HG02763 (cell line): ENCODE measurements at regions not wholly inside any gene's neighbourhood (a gene's known extent, or its start where the extent isn't known, plus 50 kb on each side); places are given as distances from the start of the nearest gene placed in this dataset.
"Not testable (repeated sequence)": the region's sequence is repeated elsewhere in the genome, so short reads cannot be mapped to it uniquely, and the experiment has no call there.

ENCODE experiments used
- ATAC-seq: cut with Tn5 transposase; IDR thresholded peaks from one replicate; pipeline ENCODE4 v1.9.1; 2021; ENCODE audit warnings: mild to moderate bottlenecking, moderate library complexity; ENCODE audit not compliant: unreplicated experiment

DNA sequence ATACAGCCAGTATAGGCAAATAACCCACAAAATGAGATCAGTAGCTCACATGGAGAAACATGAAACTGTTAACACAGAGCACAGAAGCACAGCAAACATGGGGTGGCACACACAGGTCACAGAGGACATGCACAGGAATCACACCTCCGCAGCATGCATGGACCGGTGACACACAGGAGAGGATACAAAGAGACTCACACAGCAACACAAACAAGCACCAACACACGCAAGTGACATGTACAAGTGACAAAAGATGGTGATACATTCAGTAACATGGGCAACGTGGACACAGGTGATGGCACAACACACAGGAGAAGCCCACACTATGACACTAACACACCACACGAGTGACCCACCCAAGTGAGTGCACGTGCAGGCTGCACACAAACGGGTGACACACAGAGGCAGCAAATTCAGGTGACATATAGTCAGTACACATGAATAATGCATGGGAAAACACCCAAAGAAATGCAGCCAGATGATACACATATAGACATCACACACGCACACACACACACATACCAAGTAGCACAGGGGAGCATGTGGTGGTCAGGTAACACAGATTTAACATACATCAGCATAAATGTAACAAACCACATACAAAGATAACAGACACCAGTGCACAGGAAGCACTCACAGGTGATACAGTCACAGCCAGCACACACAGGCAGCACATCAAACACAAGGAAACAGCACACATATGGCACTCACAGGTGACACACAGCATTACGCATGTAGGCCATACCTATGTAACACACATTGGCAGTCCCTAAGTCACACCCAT lies 216.0 kb upstream of the SFSWAP start:
- no peak for ATAC-seq

GRCh38 chr12:131497966-131498365 lies 212.9 kb upstream of the SFSWAP start:
- no peak for ATAC-seq

DNA sequence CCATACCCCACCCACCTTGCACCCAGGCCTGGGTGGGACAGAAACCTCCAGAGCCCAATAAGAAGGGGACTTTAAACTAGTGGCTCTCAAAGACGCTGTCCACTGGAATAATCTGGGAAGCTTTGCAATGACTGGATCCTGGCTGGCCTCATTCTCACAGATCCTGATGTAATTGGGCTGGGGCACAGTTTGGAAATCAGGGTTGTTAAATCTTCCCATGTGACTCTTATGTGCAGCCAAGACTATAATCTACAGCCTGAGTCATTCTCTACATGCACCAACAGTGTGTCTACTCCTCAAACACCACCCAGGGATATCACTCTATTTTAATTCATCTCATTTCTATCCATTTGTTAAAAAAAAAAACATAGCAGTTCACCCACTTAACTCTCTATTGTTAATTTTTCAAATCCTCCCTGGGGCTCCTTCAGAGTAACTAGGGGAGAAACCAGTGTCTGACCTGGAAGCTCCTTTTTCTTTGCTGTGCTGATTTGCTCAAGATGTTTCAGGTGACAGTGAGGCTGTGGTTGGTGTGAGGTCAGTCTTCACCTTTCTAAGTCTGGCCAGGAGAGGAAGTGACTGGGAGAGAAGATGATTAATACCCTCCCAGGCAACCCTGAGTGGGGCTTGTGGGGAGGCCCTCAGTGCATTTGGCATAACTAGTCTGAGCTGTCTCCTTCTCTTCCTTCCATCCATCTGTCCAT lies 211.6 kb upstream of the SFSWAP start:
- ATAC-seq = no peak

DNA sequence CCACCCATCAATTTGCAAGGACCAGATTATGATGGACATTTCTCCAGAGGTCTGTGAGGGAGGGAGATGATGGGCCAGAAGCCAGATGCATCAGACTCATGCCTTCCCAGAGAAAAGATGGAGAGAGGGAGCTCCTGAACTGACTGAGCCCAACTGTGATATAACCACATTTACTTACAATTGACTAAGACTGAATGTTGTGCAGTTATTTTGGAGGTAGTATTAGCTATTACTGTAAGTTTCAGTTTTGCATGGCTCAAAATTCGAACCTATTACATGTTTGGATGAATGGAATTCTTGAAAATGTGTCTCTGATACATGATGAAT lies 211.1 kb upstream of the SFSWAP start:
- no peak for ATAC-seq

- no peak for ATAC-seq
These were observed 210.3 kb upstream of the SFSWAP start for GRCh38 chr12:131500564-131500963.

DNA sequence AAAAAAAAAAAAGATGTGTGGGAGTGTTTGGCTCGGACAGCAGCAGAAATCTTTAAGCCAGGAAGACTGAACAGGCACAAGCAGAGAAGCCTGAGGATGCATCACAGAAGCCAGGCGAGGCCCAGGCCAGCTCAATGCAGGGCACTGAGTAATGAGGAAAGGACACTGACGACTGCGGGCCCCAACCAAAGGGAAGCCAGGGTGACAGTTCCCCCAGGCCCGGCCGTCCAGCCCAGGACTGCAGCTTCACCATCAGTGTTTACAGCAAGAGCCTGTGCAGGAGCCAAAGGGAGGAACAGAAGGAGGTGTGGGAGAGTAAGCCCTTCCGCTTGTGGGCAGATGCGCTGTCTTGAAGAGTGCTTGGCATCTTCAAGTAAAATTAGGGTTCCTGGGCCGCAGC lies 205.3 kb upstream of the SFSWAP start:
- ATAC-seq = no peak

DNA sequence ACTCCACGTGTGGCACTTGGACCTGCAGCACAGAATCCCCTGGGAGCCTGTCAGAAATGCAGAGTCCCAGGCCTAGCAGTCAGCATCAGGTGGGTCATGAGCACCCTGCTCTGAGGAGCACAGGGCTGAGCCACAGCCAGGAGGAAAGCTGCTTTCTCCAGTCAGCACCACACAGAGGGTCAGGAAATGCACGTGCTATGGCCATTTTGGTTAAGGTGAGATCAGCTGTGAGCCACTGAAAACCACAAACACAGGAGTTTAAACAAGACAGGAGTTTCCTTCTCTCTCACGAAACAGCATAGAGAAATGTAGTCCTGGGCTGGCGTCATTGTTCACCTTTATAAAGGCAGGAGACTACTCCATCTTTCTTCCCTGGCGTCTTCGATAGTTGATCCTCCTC lies 204.5 kb upstream of the SFSWAP start:
- ATAC-seq = no peak

DNA sequence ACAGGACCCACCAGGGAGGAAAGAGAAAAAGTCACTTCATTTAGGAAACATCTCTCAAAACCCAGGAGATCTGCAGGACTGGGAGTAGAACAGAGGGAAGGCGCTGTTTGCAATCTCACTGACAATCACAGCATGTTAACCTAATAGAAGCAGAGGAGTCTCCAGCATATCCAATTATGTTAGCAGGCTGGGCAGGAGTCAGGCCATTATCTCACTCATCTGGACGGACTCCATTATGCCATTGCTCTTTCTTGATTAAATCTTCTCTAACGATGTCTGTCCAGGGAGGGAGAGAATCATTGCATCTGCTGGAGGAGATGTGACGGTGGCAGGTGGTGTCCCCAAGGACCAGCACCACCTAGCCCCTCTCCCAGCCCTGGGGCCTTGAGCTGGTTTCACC lies 203.8 kb upstream of the SFSWAP start:
- ATAC-seq = no peak

GRCh38 chr12:131507881-131508280 lies 203.0 kb upstream of the SFSWAP start:
- ATAC-seq = no peak

DNA sequence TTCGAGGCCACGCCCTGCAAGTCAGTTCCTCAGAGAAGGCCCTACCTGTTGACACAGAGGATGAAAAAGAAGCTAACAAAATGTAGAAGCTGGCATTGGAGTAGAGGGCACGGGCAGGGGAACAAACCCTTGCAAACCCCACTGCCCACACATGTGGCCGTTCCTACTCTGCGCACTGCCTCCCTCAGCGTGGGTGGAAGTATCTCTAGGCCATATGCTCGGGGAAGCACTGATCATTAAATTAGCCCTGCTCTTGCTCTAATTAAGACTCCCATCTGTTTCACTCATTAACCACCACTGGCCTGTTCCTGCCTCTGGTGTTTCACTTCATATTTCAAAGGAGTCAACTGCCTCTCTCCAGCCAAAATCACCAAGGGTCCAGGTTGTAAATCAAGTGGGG lies 201.2 kb upstream of the SFSWAP start:
- no peak for ATAC-seq

DNA sequence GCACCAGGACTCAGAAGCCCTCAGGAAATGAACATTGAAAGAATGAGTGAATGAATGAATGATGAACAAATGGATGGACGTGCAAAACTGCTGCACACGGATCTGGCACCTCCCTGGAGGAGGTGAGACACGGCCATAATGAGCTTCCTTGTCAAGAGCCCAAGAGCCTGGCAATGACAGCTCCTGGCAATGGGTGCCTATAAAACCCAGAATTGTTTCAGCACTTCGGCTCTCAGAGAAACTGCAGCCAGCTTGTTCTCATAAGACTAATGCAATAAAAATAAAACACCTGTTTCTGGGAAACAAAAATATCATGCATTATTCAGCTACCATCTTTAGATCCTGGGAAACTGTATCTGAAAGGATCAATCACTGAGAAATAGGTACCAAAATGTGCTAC lies 200.5 kb upstream of the SFSWAP start:
- no peak for ATAC-seq

GRCh38 chr12:131511391-131511802 lies 199.5 kb upstream of the SFSWAP start:
- peak; percentile 98 for ATAC-seq

DNA sequence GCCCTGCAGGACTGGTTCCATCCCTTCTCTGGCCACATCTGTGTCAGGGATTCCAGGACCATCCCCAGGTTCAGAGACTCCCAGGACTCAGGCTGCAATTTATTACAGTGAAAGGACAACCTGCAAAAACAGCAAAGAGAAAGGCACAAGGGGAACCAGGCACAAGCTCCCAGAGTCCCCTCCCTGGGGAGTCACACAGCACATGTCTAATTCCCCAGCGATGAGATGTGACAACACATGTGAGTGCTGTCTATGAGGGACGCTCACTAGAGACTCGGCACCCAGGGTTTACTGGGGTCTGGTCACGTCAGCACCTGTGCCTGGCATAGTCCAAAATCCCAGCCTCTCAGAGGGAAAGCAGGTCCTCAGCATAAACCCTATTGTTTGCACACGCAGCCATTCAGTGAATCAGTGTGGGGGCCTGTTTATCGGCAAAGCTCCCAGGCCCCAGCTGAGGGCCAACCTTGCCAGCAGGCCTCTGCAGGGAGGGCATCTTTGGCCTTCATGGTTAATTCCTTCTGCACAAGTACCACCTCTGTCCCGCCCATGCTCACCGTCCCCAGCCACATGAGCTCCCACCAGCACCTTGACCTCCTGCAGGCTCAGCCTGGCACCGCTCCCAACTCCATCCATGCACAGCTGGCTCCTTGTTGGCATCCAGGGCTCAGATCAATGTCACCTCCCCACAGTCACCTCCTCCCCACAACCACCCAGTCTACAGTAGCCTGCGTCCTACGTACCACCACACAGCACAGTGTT lies 198.9 kb upstream of the SFSWAP start:
- peak; percentile 13 for ATAC-seq

- ATAC-seq = no peak
These were observed 197.3 kb upstream of the SFSWAP start for GRCh38 chr12:131513606-131514005.

DNA sequence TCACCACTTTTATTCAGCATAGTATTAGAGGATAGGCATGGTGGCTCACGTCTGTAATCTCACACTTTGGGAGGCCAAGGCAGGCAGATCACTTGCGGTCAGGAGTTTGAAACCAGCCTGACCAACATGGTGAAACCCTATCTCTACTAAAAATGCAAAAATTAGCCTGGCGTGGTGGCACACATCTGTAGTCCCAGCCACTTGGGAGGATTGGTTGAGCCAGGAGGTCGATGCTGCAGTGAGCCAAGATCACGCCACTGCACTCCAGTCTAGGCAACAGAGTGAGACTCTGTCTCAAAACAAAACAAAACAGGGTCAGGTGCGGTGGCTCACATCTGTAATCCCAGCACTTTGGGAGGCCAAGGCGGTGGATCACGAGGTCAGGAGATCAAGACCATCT lies 190.3 kb upstream of the SFSWAP start:
- ATAC-seq = not testable (repeated sequence)

DNA sequence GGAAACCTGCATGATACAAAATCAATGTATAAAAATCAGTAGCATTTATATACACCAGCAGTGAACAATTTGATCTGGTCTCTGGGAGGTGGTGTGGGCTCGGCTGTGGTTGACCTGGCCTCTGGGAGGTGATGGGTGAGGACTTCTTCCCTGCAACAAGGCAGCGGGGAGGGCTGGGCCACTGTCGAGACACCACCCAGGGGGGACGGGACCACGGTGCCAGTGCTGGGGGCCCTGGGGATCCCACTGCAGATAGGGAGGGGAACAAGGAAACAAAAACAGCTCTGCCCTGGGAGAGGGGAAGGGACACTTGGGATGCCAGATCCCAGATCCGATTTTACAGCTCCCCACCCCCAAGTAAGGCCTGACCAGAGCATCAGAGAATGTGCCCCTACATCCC lies 189.6 kb upstream of the SFSWAP start:
- no peak for ATAC-seq

GRCh38 chr12:131525795-131526508 lies 184.9 kb upstream of the SFSWAP start:
- ATAC-seq = no peak

DNA sequence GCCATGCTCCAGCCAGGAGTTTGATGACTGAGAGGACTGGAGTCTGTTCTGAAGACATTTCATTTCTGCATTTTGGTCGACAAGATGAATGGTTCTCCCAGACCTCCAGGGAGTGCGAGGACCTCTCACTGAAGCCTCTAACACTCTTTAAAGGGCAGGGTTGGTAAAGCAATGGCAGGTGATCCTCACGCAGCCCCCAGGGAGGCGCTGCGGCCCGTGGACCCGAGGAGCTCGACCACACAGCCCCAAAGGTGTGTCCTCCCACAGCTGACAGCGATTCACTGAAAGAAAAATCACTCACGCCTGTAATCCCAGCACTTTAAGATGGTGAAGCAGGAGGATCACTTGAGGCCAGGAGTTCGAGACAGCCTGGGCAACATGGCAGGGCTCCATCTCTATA lies 183.8 kb upstream of the SFSWAP start:
- ATAC-seq = no peak

DNA sequence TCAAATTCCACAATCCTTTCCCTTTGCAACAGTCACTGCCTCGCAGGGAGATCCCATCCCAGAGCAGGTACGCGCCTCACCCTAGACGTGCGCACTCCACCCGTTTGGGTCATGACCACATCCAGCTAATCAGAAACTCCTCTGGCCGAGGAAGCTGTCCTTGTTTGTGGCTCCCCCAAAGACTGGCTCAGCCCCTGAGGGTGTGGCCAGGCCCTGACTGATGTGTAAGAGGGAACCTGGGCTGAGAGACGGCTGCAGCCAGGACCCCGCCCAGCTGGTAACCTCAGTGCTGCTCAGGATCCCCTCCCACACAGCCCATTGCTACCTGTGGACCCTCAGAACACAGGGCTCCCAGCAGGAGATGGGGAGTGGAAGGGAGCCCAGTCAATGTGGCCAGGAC lies 183.2 kb upstream of the SFSWAP start:
- no peak for ATAC-seq

DNA sequence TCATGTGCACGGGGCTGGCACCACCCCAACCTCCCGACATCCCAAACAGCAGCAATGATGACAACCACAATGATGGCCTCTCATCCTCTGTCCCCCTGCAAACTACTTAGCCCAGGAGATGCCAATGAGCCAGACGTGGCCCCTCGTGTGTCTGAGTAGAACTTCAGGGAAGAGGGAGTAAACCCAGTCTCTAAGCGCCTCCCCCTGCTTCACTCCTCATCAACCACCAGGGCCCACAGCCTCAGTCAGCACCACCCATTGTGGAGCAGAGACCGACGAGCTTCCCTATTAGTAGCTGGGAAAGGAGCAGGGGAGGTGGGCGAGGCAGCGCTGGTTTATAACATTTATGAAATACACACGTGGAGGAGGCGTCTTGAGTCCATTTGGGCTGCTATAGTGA lies 182.7 kb upstream of the SFSWAP start:
- no peak for ATAC-seq

GRCh38 chr12:131528667-131529066 lies 182.2 kb upstream of the SFSWAP start:
- ATAC-seq = no peak
